GM21447 (cell line): ENCODE measurements at regions not wholly inside any gene's neighbourhood (a gene's known extent, or its start where the extent isn't known, plus 50 kb on each side); places are given as distances from the start of the nearest gene placed in this dataset.
A peak's percentile ranks its signal among the peaks of the same experiment; 100 is the strongest.
"Not testable (repeated sequence)": the region's sequence is repeated elsewhere in the genome, so short reads cannot be mapped to it uniquely, and the experiment has no call there.

Source experiments
- ATAC-seq: cut with Tn5 transposase; IDR thresholded peaks from one replicate; pipeline ENCODE4 v1.9.1; 2021; ENCODE audit not compliant: unreplicated experiment

GRCh38 chr10:91080776-91081175, 139.7 kb upstream of the PCGF5 start:
- ATAC-seq, result no peak

GRCh38 chr10:91082447-91082846, 138.0 kb upstream of the PCGF5 start:
- no peak for ATAC-seq

GRCh38 chr10:91088300-91089140, 131.9 kb upstream of the PCGF5 start:
- ATAC-seq, result no peak

GRCh38 chr10:91090761-91091529, 129.5 kb upstream of the PCGF5 start:
- ATAC-seq, result no peak

- no peak for ATAC-seq
Measured at GRCh38 chr10:91091780-91092179, 128.7 kb upstream of the PCGF5 start.

GRCh38 chr10:91096274-91096673, 124.2 kb upstream of the PCGF5 start:
- ATAC-seq, result no peak

- no peak for ATAC-seq
Measured at GRCh38 chr10:91097313-91097712, 123.2 kb upstream of the PCGF5 start.

GRCh38 chr10:91098021-91098420, 122.4 kb upstream of the PCGF5 start:
- not testable (repeated sequence) for ATAC-seq

GRCh38 chr10:91103384-91104192, 116.9 kb upstream of the PCGF5 start:
- ATAC-seq, result peak; percentile 72

- no peak for ATAC-seq
Measured at GRCh38 chr10:91104193-91105041, 116.0 kb upstream of the PCGF5 start.

GRCh38 chr10:91105269-91105668, 115.2 kb upstream of the PCGF5 start:
- ATAC-seq, result no peak

GRCh38 chr10:91108820-91109219, 111.6 kb upstream of the PCGF5 start:
- ATAC-seq, result no peak

GRCh38 chr10:91111060-91111459, 109.4 kb upstream of the PCGF5 start:
- no peak for ATAC-seq

GRCh38 chr10:91115618-91116390, 104.7 kb upstream of the PCGF5 start:
- ATAC-seq, result no peak

GRCh38 chr10:91117505-91117904, 103.0 kb upstream of the PCGF5 start:
- no peak for ATAC-seq

GRCh38 chr10:91120348-91120747, 100.1 kb upstream of the PCGF5 start:
- ATAC-seq, result no peak

- ATAC-seq, result no peak
Measured at GRCh38 chr10:91123261-91123660, 97.2 kb upstream of the PCGF5 start.

- no peak for ATAC-seq
Measured at GRCh38 chr10:91124016-91124415, 96.4 kb upstream of the PCGF5 start.

- no peak for ATAC-seq
Measured at GRCh38 chr10:91126471-91126870, 94.0 kb upstream of the PCGF5 start.
